ENCODE measurements at regions not wholly inside any gene's neighbourhood (a gene's known extent, or its start where the extent isn't known, plus 50 kb on each side); places are given as distances from the start of the nearest gene placed in this dataset.
A peak's percentile ranks its signal among the peaks of the same experiment; 100 is the strongest.
"Not testable (repeated sequence)": the region's sequence is repeated elsewhere in the genome, so short reads cannot be mapped to it uniquely, and the experiment has no call there.

DNA sequence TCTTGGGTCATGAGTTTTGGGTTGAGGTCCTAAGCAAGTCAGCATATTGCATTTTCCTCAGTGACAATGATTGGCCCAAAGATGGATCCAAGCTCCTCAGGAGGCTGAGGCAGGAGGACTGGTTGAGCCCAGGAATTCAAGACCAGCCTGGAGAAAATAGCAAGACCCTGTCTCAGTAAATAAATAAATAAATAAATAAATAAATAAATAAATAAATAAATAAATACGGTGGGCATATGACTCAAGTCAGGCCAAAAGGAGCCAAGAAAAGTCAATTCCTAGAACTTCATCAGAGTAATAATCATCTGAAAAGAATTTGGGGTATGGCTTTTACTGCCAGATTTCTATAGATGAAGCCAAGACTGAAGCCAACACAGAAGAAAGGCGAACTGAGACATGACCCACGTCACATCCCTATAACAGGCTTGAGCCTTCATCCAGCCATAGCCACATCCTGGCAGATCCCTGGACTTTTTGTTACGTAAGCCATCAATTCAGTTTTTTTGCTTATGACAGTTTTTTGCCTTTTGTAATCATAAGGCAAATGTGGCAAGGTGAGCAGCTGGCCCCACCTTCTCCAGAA, 88.5 kb upstream of the NFASC start:
- DNase-seq = no peak

DNA sequence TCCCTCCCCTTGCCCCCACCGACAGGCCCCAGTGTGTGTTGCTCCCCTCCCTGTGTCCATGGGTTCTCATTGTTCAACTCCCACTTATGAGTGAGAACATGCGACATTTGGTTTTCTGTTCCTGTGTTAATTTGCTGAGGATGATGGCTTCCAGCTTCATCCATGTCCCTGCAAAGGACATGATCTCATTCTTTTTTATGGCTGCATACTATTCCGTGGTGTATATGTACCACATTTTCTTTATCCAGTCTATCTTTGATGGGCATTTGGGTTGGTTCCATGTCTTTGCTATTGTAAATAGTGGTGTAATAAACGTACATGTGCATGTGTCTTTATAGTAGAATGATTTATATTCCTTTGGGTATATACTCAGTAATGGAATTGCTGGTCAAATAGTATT, 85.6 kb upstream of the NFASC start:
- not testable (repeated sequence) for DNase-seq

DNA sequence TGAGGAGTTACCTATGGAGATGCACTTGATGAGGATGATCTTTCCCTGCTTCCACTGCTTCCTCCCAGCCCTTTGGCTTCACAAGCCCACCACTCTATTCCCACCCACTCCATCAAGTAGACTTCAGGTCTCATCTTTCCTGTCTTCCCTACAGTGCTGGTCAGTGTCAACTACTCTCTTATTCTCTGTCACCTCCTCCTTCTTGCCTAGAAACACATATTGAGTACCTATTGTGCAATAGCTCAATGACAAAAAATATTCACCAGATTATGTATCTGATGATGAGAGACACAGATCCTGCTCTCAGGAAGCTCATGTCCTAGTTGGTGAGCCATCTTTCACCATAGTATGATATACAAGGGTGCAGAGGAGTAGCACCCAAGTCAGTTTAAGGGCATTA, 82.2 kb upstream of the NFASC start:
- DNase-seq = no peak

DNA sequence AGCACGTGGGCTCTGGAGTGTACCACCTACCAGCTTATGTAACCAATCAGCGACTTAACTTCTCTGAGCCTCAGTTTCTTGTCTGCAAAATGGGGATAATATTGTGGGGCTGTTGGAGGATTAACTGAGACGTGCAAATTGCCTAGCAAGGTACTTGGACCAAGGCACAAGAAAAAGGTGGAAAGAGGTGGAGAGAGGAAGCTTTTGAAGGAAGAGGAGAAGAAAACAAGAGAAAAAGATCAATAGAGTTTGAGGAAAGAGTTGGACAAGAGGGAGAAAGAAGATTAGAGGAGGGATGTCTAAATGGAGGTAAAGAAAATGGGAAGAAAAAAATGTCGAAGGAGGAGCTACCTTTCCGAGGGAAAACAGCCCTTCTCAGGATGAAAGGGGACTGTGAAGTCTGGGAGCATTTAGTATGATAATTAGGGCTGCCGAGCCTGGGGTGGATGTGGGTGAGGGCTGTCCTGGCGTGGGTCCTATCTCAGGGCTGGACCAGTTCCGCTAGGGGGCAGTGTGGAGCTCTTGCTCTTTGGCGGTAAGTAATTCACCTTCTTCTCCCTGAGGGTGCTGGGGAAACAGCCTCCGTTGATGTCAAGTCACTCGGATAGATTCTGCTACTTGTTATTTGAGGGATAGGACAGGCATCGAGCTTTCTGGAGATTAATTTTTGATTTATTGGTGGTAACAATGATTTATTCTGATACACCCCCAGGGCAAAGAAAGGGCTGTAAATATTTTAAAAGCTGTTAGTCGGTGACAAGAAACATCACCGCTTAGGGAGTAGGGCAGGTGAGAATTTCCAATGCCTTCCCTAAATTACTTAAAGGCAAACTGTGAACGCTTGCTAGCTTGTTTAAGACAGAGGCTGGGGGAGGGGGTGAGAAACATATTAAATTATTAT, 79.0 kb upstream of the NFASC start:
- peak; percentile 52 for DNase-seq

DNA sequence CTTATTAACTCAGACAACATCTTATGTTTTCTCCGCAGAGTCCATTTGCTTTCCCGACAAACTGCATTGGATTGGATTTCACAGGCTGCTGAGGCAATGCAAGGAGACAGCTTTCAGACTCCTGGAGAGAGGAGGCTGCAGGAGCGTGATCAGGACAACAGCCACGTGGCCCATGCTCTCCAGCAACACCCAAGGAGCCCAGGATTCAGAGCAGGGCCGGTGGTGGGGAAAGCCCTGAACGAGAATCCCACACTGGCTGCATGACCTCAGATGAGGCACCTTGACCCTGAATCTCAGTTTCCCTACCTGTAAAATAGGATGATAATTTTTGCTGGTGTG, 78.3 kb upstream of the NFASC start:
- no peak for DNase-seq

DNA sequence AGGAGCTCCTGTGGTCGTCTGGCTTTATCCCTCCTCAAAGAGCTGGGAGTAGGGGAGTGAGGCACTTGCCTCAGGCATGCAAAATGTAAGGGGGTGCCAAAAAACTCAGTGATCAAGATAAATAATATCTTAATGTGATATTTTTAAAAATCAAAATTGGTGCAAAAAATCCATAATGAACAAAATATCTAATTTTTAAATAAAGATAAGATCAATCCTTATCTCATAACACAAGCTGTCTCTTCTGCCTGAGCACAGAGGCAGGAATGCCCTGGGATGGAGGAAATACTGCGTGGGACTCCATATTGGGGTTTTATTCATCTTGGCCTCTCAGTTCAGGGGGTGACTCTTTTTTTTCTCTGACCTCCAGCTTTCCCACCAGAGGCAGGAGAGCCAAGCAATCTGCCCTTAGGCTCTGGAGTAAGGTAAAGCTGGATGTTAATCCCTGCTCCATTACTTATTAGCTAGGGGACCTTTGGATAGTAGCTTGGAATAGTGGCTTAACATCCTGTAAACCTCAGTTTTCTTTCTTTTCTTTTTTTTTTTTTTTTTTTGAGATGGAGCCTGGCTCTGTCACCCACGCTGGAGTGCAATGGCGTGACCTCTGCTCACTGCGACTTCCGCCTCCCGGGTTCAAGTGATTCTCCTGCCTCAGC, 77.3 kb upstream of the NFASC start:
- DNase-seq = no peak

DNA sequence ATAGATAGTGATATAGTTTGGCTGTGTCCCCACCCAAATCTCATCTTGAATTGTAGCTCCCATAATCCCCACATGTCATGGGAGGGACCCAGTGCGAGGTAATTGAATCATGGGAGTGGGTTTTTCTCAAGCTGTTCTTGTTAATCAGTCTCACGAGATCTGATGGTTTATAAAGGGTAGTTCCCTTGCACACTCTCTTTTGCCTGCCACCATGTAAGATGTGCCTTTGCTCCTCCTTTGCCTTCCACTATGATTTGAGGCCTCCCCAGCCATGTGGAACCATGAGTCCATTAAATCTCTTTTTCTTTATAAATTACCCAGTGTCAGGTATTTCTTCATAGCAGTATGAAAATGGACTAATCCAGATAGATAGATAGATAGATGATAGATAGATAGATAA, 73.8 kb upstream of the NFASC start:
- DNase-seq = not testable (repeated sequence)

DNA sequence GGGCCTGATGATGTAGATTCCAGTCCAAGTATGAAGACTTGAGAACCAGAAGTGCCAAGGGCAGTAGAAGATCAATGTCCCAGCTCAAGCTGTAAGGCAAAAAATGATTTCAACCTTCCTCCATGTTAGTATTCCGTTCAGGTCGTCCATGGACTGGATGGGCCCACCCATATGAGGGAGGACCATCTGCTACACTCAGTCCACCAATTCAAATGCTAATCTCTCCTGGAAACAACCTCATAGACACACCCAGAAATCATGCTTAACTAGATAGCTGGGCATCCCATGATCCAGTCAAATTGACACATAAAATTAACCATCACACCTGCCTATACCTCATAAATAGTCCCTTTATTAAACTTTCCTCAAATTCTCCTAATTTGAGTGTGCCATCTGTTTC, 73.3 kb upstream of the NFASC start:
- DNase-seq = no peak

DNA sequence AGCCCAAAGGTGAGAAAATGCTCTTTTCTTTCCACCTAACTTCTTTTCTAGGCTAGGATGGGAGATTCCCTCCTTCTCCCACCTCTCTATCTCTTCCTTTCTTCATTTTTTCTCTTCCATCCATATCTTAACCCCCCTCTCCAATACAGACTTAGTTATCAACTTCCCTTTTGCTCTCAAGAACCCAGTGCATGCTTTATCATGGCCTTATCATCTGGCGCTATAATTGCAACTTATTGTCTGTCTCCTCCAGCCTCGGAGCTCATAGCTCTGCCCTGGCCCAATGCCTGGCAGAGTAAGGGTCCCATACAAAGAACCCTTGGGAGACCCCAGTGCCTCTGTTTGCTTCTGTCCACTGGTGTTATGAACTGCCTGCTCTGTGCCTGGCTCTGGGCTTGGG, 71.0 kb upstream of the NFASC start:
- no peak for DNase-seq

DNA sequence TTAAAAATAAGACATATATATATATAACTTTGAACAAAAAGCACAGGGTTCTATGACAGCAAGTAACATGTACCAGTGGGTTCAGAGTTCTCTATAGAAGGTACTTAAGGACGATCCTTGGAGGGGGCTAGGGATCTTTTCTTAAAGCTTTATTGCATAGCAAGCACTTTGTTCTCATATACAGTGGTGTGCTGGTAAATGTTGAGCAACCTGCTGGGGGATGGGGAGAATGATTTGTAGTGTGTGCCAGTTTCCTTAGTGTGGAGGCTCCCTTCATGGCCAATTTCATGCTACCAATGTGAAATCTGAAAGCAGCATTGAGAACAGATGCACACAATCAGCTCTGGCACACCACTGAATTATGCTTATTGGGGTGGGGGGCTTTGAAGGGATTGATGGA, 69.5 kb upstream of the NFASC start:
- DNase-seq = no peak

DNA sequence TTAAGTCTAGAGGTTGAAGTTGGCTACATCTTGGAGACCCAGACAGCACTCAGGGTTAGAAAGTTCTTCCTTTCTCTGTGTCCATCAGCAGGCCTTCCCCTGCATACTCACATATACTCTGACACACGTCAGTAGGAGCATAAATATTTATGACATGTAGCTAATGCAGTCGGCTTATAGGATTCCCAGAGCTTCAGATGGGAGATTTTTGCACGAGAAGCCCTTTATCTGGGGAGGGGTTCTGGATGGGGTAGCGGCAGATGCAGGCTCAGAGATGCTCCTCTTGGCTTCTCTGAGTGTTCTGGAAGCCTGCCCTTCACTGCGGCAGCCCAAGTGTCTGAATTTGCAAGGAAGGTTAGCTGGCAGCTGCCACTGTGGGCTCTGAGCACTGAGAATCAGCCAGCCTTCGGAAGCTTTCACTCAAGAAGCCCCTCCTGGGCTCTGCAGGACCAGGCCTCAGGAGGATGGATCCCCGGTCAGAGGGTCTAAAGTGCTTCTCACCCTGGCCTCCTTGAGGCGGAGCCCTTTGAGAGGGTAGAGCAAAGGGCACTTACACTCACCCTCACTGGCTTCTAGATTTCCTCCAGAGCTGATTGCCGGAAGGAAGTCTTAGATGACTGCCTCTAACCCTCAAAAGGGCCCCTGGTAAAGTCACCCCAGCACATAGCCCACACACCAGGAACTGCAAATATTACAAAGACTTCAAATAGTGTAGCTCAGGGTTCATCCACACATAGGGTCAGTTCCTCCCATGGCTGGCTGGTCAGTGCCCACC, 68.1 kb upstream of the NFASC start:
- no peak for DNase-seq

DNA sequence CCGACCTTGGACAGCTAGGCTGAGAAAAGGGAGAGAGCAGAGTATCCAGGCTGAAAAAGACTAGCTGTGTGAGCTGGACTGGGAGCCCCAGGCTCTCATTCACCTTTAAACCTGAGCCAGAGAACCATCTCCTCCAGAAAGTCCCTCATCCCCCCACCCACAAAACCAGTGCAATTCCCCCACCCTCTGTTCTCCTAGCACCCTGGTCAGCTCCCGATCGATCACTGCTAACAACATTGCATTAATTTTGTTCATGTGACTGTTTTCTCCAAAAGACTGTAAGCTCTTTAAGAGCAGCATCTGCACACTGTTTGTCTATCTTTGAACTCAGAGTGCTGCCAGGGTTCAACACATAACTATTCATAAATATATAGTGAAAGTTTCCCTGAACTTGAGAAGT, 67.1 kb upstream of the NFASC start:
- DNase-seq = no peak

DNA sequence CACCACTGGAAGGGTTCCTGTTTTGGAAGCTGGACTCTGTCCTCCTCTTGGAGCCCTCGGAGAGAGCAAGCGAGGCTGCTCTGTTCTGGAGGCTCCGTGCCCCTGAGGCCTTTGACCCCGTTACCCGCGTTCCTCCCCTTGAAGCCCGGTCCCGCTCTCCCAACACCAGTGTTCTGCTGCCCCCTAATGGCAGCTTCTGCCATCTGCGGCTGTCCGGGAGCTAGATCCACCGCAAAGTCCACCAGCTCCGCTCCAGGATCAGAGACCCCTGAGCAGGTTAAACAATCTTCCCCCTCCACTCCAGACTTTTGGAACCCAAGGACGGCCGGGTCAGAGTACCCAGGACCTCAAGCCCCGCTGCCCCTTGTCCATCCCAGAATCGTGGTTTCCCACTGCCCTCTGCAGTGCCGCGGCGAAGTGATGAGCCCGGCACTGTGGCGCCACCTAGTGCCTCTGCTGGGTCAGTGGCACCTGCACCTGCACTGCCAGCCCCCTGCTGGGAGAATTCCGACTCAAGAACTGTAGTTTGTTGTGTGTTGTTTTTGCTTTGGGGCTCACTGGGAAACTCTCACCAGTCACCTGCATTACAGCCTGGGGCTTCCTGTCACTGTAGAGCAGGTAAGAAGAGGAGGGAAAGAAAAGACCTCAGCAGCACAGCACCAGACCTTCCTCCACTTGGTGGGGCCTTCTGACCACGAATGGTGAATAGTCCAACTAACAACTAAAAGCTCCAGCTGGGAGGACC, 63.5 kb upstream of the NFASC start:
- peak; percentile 83 for DNase-seq

DNA sequence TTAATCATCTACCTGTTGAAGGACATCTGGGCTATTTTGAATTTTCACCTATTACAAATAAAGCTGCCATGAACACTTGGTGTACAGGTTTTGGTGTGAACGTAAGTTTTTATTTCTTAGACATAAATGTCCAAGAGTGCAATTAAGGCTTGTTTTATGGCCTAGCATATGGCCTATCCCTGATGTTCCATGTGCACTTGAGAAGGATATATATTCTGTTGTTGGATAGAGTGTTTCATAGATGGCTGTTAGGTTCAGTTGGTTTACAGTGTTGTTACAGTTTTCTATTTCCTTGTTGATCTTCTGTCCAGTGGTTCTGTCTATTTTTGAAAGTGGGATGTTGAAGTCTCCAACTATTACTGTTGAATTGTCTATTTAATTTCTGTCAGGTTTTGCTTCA, 61.2 kb upstream of the NFASC start:
- no peak for DNase-seq

DNA sequence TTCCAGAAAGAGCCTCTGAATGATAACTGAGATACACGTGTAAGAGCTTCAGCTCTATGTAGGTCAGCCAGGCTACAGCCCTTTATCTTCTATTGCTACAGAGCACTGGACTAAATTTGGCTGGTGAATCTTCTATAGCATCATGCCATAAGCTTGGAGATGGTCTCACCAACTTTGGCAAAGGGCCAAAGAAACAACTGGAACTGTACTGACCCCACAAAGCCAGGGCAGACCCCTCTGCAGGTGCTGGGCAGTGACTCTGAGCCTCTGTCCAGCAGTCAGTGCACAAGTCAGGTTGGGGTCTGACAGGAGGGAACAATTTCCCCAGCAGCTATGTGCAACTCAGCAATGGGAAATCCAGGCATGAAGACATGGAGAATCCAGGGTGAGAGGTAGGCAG, 57.8 kb upstream of the NFASC start:
- DNase-seq = no peak

DNA sequence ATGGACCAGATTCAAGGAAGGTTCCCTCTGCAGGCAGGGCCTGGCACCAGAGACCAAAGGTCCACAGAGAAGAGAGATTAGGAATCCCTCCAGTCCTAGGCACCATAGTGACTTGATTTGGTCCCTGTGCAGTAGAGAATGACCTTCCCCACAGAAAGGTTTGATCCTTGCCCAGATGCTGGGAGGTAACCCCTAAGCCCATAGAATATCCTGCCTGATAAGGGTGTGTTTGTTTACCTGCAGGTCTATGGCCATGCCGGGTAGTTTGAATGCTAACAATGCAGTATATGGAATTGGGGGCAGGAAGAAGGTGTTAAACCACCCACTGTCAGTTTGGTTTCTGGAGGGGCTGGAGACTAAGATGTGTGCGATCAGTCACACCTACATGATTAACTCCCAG, 57.1 kb upstream of the NFASC start:
- DNase-seq = no peak

DNA sequence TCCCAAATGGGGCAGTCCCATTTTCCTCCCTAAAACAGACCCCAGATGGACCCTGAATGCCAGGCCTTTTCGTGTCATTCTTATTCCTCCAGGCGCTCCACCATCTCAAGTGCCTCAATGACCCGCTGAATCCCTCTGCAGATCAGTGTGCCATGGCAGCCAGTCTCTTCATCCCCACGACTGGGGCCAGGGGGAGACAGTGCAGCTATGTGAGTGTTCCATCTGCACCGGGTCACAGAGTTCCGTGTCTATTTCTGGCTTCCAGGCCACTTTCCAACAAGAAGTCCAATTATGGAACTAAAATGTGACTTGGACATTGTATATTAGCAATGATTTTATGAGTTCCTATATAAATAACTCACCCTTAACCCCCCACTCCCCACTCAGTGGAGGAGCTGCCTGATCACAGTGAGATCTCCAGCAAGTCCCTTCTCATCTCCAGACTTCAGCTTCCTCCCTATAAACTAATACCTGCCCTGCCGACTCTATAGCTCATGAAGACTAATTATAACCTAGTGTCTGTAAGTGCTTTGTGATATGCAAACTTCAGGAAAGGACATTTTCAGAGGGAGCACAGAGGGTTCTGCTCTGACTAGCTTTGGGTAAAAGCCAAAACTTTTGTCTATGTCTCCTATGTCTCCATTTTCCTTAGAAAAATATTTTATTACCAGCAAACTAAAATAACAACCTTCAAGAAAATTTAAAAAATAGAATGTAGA, 56.3 kb upstream of the NFASC start:
- no peak for DNase-seq

DNA sequence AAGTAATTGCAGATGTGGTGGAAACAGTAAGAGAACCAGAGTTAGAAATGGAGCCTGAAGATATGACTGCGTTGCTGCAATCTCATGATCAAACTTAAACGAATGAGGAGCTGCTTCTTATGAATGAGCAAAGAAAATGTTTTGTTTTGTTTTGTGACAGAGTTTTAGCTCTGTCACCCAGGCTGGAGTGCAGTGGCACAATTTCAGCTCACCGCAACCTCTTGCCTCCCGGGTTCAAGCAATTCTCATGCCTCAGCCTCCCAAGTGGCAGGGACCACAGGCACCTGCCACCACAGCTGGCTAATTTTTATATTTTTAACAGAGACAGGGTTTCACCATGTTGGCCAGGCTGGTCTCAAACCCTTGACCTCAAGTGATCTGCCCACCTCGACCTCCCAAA, 53.3 kb upstream of the NFASC start:
- no peak for DNase-seq

DNA sequence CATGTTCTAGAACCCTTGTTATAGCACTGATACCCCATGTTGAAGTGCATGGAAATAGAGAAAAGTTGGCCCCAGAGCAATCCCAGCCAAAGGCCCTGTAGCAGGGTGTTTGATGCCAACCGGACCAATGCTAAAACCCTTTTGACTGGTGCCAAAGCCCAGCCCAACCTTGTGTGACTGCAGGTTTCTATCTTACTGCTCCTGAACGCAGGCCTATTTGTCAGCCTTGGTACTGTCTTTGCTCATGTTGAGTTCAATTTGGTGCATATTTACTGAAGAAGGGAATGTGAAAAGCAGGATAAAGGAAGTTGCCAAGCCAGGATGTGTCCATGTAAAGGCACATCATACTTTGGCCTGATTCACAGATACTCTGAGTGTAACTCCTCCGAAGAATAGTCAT, 51.7 kb upstream of the NFASC start:
- DNase-seq = no peak

DNA sequence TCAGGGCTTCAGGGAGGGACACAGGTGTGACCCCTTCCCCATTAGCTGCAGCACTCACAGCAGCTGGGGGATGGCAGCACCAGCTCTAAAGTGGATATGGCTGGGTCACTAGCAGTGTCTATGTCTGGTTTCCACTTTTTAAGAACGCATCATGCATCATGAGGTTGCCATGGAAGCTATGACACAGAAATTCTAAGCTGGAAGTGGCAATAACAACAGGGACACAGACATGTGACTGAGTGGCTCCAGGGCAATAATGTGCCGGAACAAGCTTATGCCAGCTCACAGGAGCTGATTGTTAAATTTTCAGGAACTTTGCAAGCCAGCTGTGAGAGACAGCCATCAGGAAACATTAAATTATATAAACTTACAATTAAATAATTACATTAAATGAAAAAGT, 51.2 kb upstream of the NFASC start:
- DNase-seq = no peak
